Ovary (tissue), 3 donors: ENCODE measurements at regions not wholly inside any gene's neighbourhood (a gene's known extent, or its start where the extent isn't known, plus 50 kb on each side); places are given as distances from the start of the nearest gene placed in this dataset.

ENCODE experiments used
- CTCF ChIP-seq, 3 donors: fragments of 450-650 bp in 2 of 3; fragments of 200-600 bp in 1 of 3; IDR thresholded peaks; one replicate each; pipeline versions ENCODE4 v1.5.1 to v1.8.0; 2016 to 2022; ENCODE audit warnings: antibody characterized with exemption in 3 of 3, mild to moderate bottlenecking in 1 of 3
- EP300 ChIP-seq: sonication (generic); formaldehyde crosslinking; IDR thresholded peaks from one replicate; pipeline ENCODE4 v1.6.1; 2017; ENCODE audit warnings: antibody characterized with exemption
- POLR2A ChIP-seq: fragments of 450-650 bp; IDR thresholded peaks from one replicate; pipeline ENCODE4 v1.6.1; 2017; ENCODE audit warnings: antibody characterized with exemption, mild to moderate bottlenecking, moderate library complexity
- donor health status: DM: no; HTN: no; CAD: no.

GRCh38 chr6:84304881-84305280 is 77.4 kb upstream of the CEP162 start:
- TF ChIP-seq CTCF (IDR thresholded peaks at IDR 0.05): no peak
- no peak for TF ChIP-seq EP300
- no peak for TF ChIP-seq POLR2A
